ENCODE measurements at regions not wholly inside any gene's neighbourhood (a gene's known extent, or its start where the extent isn't known, plus 50 kb on each side); places are given as distances from the start of the nearest gene placed in this dataset.

GRCh38 chr5:105288946-105289345, 1726.4 kb upstream of the NUDT12 start:
- TF ChIP-seq GATA3 (IDR thresholded peaks at IDR 0.05; ENCODE audit: low read depth, low read length) (no peak), GATA2 (IDR thresholded peaks at IDR 0.05; ENCODE audit: low read depth, low read length) (no peak)
